GM21423 (cell line): ENCODE measurements at regions not wholly inside any gene's neighbourhood (a gene's known extent, or its start where the extent isn't known, plus 50 kb on each side); places are given as distances from the start of the nearest gene placed in this dataset.
A peak's percentile ranks its signal among the peaks of the same experiment; 100 is the strongest.

Source experiments
- ATAC-seq: cut with Tn5 transposase; IDR thresholded peaks from one replicate; pipeline ENCODE4 v1.9.1; 2021; ENCODE audit warnings: mild to moderate bottlenecking, moderate library complexity; ENCODE audit not compliant: unreplicated experiment

DNA sequence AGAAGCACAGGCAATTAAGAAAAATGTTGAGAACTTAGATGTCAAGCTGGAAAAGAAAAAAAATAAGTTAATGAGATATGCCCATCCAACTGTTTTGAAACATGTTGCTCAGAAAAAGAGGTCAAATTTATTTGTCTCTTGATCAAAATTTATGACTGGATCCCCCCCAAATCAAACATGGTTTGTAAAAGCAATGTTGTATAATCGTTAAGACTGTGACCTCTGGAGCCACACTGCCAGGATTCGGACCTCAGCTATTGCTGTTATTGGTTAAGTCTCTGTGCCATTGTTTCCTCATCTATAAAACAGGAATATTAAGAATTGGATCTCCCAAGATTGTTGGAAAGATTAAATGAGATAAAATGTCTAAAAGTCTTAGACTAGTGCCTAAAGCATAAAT, 51.9 kb upstream of the LRRK2 start:
- ATAC-seq = no peak

DNA sequence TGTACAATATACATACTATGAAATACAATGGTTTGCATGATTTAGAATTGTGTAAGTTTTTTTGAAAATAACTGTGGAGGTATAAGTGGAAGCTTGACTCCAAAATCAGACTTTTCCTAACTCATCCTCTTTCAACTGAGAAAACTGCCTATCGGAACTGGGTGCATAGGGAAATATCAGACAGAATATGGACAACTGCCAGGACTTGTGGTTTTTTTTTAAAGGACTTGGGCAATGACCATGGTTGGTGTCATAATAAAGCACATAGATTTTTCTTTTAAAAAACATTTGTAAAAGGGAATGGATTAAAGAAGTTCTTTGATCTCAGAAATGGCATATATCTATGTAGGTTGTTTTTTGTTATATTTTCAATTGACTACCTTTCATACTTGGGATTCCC, 53.3 kb upstream of the LRRK2 start:
- no peak for ATAC-seq

DNA sequence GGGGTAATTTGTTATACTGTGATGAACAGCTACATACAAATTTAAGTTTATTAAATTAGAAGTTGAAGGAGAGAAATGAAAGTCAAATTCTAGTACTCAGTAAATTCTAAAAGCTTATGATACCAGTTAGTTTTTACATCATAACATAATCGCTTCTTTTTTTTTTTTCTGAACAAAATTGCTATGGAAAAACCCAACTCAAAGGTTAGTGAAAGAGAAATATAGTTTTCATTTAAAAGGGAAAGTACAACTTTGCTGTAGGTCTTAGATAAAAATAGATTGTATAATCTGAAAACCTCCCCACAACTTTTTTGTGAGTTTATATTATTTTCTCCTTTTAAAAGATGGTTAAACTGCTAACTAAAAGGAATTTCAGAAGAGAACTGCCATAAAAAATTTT, 53.7 kb upstream of the LRRK2 start:
- no peak for ATAC-seq

DNA sequence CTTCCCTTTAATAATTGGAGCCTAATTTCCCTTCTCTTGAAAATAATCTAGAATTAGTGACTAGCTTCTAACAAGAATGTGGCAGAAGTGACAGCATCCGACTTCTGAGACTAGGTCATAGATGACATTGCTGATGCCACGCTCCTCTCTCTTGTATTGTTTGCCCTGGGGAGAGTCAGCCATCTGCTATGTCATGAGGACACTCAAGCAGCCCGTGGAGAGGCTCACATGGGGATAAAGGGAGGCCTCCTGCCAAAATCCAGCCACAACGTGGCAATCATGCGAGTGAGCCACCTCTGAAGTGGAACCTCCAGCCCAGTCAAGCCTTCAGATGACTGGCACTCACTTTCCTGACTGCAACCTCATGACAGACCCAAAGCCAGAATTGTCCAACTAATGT, 54.2 kb upstream of the LRRK2 start:
- ATAC-seq = no peak

DNA sequence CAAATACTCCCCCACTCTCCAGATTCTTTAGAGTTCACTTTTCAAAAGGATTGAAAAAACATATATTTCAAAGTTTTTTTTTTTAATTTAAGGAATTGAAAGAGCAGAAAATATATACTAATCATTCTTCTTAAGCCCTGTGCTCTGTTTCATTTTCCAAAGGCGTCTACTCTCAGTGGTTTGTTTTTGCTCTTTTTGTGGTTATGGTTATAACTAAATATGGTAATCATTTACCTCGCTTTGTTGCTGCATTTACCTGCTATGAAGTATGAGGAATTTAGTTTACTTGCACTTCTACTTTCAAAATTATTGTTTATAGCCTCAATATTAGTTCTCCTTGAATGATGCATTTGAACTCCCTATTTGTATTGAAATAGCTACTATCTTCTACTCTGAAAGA, 55.9 kb upstream of the LRRK2 start:
- peak; percentile 93 for ATAC-seq

DNA sequence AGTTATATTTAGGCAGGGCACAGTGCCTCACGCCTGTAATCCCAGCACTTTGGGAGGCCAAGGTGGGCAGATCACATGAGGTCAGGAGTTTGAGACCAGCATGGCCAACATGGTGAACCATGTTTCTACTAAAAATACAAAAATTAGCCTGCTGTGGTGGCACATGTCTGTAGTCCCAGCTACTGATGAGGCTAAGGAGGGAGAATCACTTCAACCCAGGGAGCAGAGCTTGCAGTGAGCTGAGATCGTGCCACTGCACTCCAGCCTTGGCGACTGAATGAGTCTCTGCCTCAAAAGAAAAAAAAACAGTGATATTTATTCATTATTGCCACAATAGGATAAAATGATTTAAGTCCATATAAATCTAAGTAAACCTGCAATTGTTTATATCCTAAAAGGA, 56.4 kb upstream of the LRRK2 start:
- peak; percentile 26 for ATAC-seq

DNA sequence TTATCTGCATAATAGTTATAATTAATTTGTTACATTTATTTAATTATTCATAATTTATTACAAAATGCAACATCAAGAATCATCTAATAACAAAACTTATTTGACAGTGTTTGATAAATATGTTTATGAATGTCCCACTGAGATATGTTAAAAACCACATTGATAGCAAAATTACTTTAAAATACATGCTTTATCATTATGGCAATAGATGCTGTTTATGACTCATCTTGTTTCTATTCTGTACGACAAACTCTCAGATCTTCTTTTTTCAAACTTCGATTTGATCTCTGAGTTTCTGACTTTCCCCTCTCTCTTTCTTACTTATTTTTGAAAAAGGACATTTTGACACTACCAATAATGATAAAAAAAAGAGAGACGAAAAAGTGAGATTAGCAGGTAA, 56.8 kb upstream of the LRRK2 start:
- ATAC-seq = peak; percentile 54

DNA sequence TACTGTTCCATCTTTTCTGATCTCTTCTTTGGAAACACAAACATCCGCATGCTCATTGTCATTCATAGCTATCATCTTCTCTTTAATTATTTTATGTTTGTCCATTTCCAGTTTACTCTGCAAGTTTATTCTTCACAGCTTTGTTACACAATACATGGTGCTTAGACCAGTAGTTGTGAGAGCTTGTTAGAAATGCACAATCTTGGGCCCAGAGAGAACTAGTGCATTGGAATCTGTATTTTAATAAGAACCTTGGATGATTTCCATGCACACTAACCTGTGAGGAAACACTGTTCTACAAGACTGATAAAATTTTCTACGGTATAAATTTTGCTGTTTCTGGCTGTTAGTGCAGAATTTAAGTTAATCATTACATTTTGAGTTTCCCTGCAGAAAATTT, 59.3 kb upstream of the SLC2A13 start:
- no peak for ATAC-seq

DNA sequence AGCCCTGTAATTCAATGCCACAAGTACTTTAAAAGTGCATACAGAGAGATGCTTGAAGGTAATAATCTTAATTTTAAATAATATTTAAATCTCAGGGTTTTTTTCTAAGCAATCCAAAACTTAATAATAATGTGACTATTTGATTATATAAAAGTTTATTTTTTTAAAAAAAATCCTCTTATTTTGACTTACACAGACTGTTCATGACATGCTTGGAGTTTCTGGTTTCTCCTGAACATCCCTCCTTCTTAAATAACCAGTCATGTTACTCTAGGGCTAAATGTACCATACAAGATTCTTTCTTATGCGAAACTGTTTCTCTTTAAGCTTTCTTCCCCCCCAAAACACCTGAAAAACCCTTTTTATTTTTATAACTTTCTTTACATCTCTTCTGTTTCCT, 58.2 kb upstream of the SLC2A13 start:
- ATAC-seq = no peak

DNA sequence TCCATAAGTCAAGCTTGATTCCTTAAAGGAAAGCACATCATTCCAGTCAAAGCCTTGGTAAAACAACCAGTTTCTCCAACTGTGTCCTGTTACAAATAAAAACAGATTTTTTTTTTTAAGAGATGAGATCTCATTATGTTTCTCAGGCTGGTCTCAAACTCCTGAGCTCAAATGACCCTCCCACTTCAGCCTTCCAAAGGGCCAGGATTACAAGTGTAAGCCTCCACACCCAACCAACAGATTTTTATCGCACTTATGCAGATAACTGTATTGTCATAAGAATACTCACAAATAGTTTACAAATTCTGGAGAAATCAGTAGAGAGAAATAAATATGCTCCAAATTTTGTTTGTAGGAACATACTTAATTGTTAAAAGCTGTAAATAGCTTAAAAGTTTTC, 56.2 kb upstream of the SLC2A13 start:
- no peak for ATAC-seq

DNA sequence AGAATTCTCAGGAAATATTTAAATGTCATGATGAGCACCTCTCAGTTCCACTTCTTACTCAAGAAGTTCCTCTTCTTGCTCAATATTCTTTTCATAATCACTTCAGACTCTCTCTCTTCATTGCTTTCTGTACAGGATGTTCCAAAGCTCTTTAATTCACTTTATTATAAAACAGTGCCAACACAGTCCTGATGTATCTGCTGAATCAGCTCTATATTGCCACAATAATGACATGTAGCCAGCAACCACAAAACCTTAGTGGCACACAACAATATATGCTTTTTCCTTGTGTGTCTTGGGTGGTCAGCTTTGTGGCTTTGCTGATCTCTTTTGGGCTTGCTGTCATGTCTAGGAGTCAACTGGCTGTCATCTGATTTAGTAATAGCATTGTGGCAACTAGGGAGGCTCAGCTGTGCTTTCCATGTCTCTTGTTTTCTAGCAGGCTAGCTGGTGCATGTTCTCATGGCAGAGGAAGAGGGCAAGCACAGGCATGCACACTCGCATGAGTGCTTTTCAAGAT, 52.8 kb upstream of the SLC2A13 start:
- ATAC-seq = peak; percentile 67

DNA sequence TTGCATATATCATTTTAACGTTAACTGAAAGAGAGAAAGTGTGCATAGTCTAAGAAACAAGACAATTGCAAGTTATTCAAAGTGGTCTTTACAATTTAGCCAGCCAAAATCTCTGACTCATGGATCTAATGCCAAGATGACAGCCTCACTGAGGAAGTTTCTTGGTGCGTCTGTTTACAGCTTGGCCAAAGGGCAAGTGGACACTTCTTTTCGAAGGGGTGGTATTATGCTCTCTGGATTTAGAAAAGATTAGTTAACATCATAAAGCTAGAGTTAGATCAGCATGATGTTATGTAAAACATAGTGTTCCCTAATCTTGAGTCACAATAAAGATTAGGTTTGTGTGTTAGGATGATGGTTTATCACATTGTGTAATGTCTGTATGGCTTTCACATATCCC, 51.5 kb upstream of the SLC2A13 start:
- no peak for ATAC-seq

DNA sequence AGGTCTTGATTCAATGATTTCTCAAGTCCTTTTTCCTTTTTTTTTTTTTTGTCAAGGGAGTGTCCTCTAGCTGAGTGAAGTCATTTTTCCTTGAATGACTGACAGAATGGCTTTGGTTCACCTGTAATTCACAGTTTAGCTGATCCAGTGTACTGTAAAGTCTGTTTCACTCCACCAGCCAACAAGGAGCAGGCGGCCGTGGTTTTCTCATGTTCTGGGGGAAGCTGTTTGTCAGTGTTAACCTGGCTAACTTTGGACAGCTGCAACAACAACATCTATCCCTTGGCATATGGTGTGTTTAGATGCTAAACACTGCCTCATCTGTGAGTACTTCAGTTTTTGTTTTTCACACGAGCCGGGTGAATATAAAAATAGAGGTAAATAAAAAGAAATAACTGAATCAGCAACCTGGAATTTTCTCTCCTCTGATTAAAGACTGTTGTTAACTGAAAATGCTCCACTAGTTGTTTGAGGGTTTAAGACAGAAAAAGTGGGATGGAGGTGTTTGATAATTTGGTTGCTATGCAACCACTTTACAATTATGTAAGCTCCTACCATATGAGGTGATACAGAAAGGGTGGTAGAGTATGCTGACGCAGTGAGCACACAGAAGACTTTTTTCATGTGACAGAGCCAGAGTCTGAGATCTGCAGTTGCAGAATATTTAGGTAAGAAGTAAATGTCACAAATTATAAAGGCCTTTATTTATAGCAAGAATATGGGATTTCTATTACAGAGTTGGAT, 50.3 kb upstream of the SLC2A13 start:
- no peak for ATAC-seq
